Esophagus squamous epithelium (tissue), 5 donors: ENCODE measurements at regions not wholly inside any gene's neighbourhood (a gene's known extent, or its start where the extent isn't known, plus 50 kb on each side); places are given as distances from the start of the nearest gene placed in this dataset.
A peak's percentile ranks its signal among the peaks of the same experiment; 100 is the strongest.

Source experiments
- DNase-seq: peaks from one replicate; lab custom pipeline; 2025; lab: John Stamatoyannopoulos, UW
- H3K27ac ChIP-seq, 4 donors: fragments of 200-600 bp; sonication (generic); one replicate each; pipeline ENCODE4 v1.5.1; 2016 to 2019; ENCODE audit warnings: mild to moderate bottlenecking in 1 of 4
- H3K27me3 ChIP-seq, 4 donors: fragments of 200-600 bp; sonication (generic); 1 replicate in 3 of 4; 2 replicates in 1 of 4; pipeline versions ENCODE4 v1.5.1 to v1.6.0; 2017 to 2021; ENCODE audit warnings: antibody characterized with exemption in 1 of 4
- H3K36me3 ChIP-seq, 3 donors: fragments of 200-600 bp; sonication (generic); one replicate each; pipeline ENCODE4 v1.5.1; 2016 to 2019
- H3K4me1 ChIP-seq, 3 donors: fragments of 200-600 bp; sonication (generic); one replicate each; pipeline ENCODE4 v1.5.1; 2017 to 2019
- H3K4me3 ChIP-seq, 4 donors: fragments of 200-600 bp; sonication (generic); 1 replicate in 3 of 4; 2 replicates in 1 of 4; pipeline ENCODE4 v1.5.1; 2016 to 2019; ENCODE audit warnings: mild to moderate bottlenecking in 2 of 4, moderate library complexity in 1 of 4
- H3K9me3 ChIP-seq, 3 donors: fragments of 200-600 bp; sonication (generic); one replicate each; pipeline ENCODE4 v1.5.1; 2016 to 2019
- CTCF ChIP-seq, 6 experiments: fragments of 450-650 bp in 4 of 6; fragments of 200-600 bp in 2 of 6; sonication (generic) in 2 of 6; IDR thresholded peaks; one replicate each; pipeline ENCODE4 v1.5.1; 2016 to 2019; ENCODE audit warnings: antibody characterized with exemption in 6 of 6, mild to moderate bottlenecking in 4 of 6, moderate library complexity in 4 of 6
- POLR2A ChIP-seq, 4 donors: fragments of 450-650 bp; IDR thresholded peaks; one replicate each; pipeline ENCODE4 v1.6.1; 2017; ENCODE audit warnings: antibody characterized with exemption in 4 of 4, mild to moderate bottlenecking in 4 of 4, moderate library complexity in 3 of 4
- WGBS, 2 donors: methylation state at CpG; one replicate each; pipeline ENCODE4 v1.1.5; 2018; 5-methylcytosine and 5-hydroxymethylcytosine counted together
- intact Hi-C: fragments of 100-400 bp; cut with DNase I; formaldehyde crosslinking; loops from one replicate; pipeline ENCODE4 v1.15.0; 2022
- donor health status: DM: yes; HTN: yes; CAD: no.

- Histone ChIP-seq H3K4me3 (no peak overlapping the region), H3K27ac (no peak overlapping the region), H3K9me3 (peaks cover 0 to 9% (median 9%) of the 10 kb centered on the region in 3 donors), H3K27me3 (peaks cover 0 to 48% (median 0%) of the 10 kb centered on the region in 4 donors), H3K4me1 (no peaks in the 10 kb centered on the region), H3K36me3 (no peaks in the 10 kb centered on the region)
- WGBS, 2 donors, result 53 to 66% methylated on average over 5 of the region's 5 CpGs
- TF ChIP-seq POLR2A (IDR thresholded peaks at IDR 0.05) (no peak), CTCF (IDR thresholded peaks at IDR 0.05) (no peak)
- intact Hi-C loops, result no loop called here
- no peak for DNase-seq
These were observed 78.7 kb upstream of the PROK2 start for GRCh38 chr3:71863563-71864190.

- DNase-seq, result no peak
- TF ChIP-seq POLR2A (IDR thresholded peaks at IDR 0.05) (no peak), CTCF (IDR thresholded peaks at IDR 0.05) (no peak)
- Histone ChIP-seq H3K4me1 (no peaks in the 10 kb centered on the region), H3K36me3 (no peaks in the 10 kb centered on the region), H3K9me3 (peaks cover 0 to 9% (median 9%) of the 10 kb centered on the region in 3 donors), H3K4me3 (no peak overlapping the region), H3K27me3 (peaks cover 0 to 48% (median 0%) of the 10 kb centered on the region in 4 donors), H3K27ac (no peak overlapping the region)
- intact Hi-C loops, result no loop called here
- WGBS, 2 donors, result 58 to 74% methylated on average over 2 of the region's 2 CpGs
These were observed 77.6 kb upstream of the PROK2 start for GRCh38 chr3:71862371-71863140.

- intact Hi-C loops, result loop anchor here (10.0 kb wide), 1 partner anchor 124 kb away; no protein-coding TSS in a partner anchor
- no peak for DNase-seq
These were observed 74.2 kb upstream of the PROK2 start for GRCh38 chr3:71859123-71859519.

GRCh38 chr3:71858503-71859122 lies 73.7 kb upstream of the PROK2 start:
- H3K27ac ChIP-seq, result no peak overlapping the region
- H3K27me3 ChIP-seq, result peaks cover 0 to 34% (median 0%) of the 10 kb centered on the region in 4 donors
- intact Hi-C loops, result loop anchor here (10.0 kb wide), 1 partner anchor 124 kb away; no protein-coding TSS in a partner anchor
- no peaks in the 10 kb centered on the region for H3K36me3 ChIP-seq
- no peaks in the 10 kb centered on the region for H3K4me1 ChIP-seq
- TF ChIP-seq POLR2A (IDR thresholded peaks at IDR 0.05) (no peak), CTCF (IDR thresholded peaks at IDR 0.05) (no peak)
- 75 to 76% methylated on average over 11 of the region's 11 CpGs for WGBS, 2 donors
- peaks cover 0 to 9% (median 9%) of the 10 kb centered on the region in 3 donors for H3K9me3 ChIP-seq
- DNase-seq, result no peak
- no peak overlapping the region for H3K4me3 ChIP-seq

More at GRCh38 chr3:71859123-71859519, 74.2 kb upstream of the PROK2 start:
- Histone ChIP-seq H3K36me3 (no peaks in the 10 kb centered on the region), H3K4me3 (no peak overlapping the region), H3K9me3 (peaks cover 0 to 9% (median 9%) of the 10 kb centered on the region in 3 donors), H3K27me3 (peaks cover 0 to 37% (median 0%) of the 10 kb centered on the region in 4 donors), H3K27ac (no peak overlapping the region), H3K4me1 (no peaks in the 10 kb centered on the region)
- TF ChIP-seq CTCF (IDR thresholded peaks at IDR 0.05) (peak in 5 of 6 experiments; percentile 30 to 66 (median 36)), POLR2A (IDR thresholded peaks at IDR 0.05) (no peak)
- 62 to 75% methylated on average over 3 of the region's 3 CpGs for WGBS, 2 donors
